OCI-LY1 (cell line): ENCODE measurements at regions not wholly inside any gene's neighbourhood (a gene's known extent, or its start where the extent isn't known, plus 50 kb on each side); places are given as distances from the start of the nearest gene placed in this dataset.

Experiments
- CTCF ChIP-seq: fragments of 200-600 bp; sonication (generic), shearing (Covaris generic); IDR thresholded peaks from 2 replicates; pipeline ENCODE4 v1.5.1; 2017; ENCODE audit warnings: mild to moderate bottlenecking, antibody characterized with exemption, low read length, moderate library complexity, mixed read lengths
- EZH2 ChIP-seq: fragments of 200-600 bp; sonication (generic), shearing (Covaris generic); IDR thresholded peaks from 2 replicates; pipeline ENCODE4 v1.8.0; 2017; ENCODE audit warnings: borderline replicate concordance, mixed run types, mild to moderate bottlenecking, antibody characterized with exemption, low read length, moderate library complexity, mixed read lengths

- TF ChIP-seq CTCF (no peak), EZH2 (no peak)
Observed at GRCh38 chr1:239963856-239964255, 127.8 kb upstream of the FMN2 start.
